ENCODE measurements at regions not wholly inside any gene's neighbourhood (a gene's known extent, or its start where the extent isn't known, plus 50 kb on each side); places are given as distances from the start of the nearest gene placed in this dataset.

DNA sequence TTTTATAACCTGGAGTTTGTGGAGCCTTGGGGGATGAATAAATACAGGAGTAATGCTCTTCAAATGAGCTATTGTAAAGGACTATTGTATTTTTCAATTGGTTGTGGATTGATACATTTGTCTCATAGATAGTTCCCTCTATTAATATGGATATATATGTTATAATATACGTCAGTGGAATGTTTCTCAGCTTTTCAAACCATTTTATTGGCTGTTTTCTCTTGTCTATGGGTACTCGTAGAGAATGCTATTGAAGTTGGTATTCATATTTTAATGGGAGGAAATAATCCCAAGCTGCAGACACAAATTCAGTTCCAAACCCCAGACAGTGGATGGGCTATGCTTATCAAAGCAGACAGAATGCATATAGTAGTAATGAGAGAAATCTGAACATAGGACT, 181.8 kb upstream of the DAB2 start:
- Histone ChIP-seq H3K36me3 (ENCODE audit: control insufficient read depth in 2 of 2, extremely low read depth in 1 of 2, insufficient read depth in 2 of 2, low read length in 2 of 2) (no peaks in the 10 kb centered on the region), H3K9ac (ENCODE audit: control insufficient read depth, extremely low read depth, insufficient read depth, low read length) (no peak overlapping the region), H3K9me3 (ENCODE audit: control insufficient read depth, low read depth, low read length) (no peaks in the 10 kb centered on the region), H3K4me1 (ENCODE audit: control insufficient read depth, extremely low read depth, insufficient read depth, low read length) (no peaks in the 10 kb centered on the region), H2AFZ (ENCODE audit: control insufficient read depth, low read length) (no peak overlapping the region), H3K27ac (ENCODE audit: control insufficient read depth, insufficient read depth, low read length) (no peak overlapping the region), H3K9me1 (ENCODE audit: control insufficient read depth, extremely low read depth, insufficient read depth, low read length) (no peaks in the 10 kb centered on the region), H4K20me1 (ENCODE audit: control insufficient read depth, extremely low read depth, insufficient read depth, low read length) (no peaks in the 10 kb centered on the region), H3K4me3 (ENCODE audit: control insufficient read depth in 2 of 3, extremely low read depth in 1 of 3, insufficient read depth in 2 of 3, low read depth in 1 of 3, low read length in 3 of 3) (no peak overlapping the region), H3K79me2 (ENCODE audit: control insufficient read depth, insufficient read depth, low read length) (no peaks in the 10 kb centered on the region), H3K27me3 (ENCODE audit: control insufficient read depth, extremely low read depth, insufficient read depth, low read length) (no peaks in the 10 kb centered on the region), H3K4me2 (ENCODE audit: control insufficient read depth, extremely low read depth, insufficient read depth, low read depth, low read length) (no peak overlapping the region)
- dilution Hi-C loops (cut with MboI; ENCODE audit: extremely low pct_ligation_motif_present, low sequenced_read_pairs) = no loop called here
- TF ChIP-seq, protein P1, sequence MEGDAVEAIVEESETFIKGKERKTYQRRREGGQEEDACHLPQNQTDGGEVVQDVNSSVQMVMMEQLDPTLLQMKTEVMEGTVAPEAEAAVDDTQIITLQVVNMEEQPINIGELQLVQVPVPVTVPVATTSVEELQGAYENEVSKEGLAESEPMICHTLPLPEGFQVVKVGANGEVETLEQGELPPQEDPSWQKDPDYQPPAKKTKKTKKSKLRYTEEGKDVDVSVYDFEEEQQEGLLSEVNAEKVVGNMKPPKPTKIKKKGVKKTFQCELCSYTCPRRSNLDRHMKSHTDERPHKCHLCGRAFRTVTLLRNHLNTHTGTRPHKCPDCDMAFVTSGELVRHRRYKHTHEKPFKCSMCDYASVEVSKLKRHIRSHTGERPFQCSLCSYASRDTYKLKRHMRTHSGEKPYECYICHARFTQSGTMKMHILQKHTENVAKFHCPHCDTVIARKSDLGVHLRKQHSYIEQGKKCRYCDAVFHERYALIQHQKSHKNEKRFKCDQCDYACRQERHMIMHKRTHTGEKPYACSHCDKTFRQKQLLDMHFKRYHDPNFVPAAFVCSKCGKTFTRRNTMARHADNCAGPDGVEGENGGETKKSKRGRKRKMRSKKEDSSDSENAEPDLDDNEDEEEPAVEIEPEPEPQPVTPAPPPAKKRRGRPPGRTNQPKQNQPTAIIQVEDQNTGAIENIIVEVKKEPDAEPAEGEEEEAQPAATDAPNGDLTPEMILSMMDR (optimal IDR thresholded peaks at IDR 0.05 in 1 of 3, IDR thresholded peaks at IDR 0.05 in 1 of 3, conservative IDR thresholded peaks at IDR 0.05 in 1 of 3; ENCODE audit: extremely low read depth in 1 of 3, insufficient read depth in 2 of 3, low read length in 3 of 3) = no peak
- TF ChIP-seq EZH2 (IDR thresholded peaks at IDR 0.05; ENCODE audit: low read length) = no peak
- DNase-seq (ENCODE audit: low read depth, low spot score) = no peak
- FAIRE-seq = no peak

DNA sequence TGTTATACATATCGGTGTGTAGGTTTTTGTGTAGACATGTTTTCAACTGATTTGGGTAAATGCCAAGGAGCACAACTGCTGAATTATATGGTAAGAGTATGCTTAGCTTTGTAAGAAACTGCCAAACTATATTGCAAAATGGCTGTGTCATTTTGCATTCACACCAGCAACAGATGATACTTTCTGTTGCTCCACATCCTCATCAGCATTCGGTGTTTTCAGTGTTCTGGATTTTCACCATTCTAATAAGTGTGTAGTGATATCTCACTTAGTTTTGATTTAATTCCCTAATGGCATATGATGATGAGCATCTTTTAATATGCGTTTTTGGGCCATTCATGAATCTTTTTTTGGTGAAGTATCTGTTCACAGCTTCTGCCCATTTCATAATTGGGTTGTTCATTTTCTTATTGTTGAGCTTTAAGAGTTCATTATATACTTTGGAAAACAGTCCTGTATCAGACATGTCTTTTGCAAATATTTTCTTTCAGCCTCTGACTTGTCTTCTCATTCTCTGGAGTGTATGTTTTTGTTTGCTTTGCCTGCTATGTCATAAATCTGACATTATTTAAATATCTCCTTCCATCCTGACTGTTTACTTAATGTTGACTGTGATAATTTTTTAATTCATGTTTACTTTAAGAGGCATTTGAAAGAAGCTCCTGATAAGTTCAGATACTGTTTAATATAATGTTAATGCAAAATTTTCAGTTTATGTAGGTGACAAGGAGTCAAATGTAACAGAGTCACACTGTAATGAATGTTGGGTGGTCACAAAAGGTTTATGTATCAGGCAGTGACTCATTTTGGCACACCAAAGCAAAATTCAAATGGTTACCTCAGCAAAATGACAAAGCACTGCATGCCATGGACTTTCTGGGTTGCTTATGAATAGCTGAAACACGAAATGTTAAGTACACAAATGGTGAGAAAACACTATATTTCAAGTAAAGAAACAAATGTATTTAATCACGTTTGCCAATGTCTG, 181.1 kb upstream of the DAB2 start:
- Histone ChIP-seq H3K4me2 (ENCODE audit: control insufficient read depth, extremely low read depth, insufficient read depth, low read depth, low read length) (no peak overlapping the region), H4K20me1 (ENCODE audit: control insufficient read depth, extremely low read depth, insufficient read depth, low read length) (no peaks in the 10 kb centered on the region)
- no peak for DNase-seq (ENCODE audit: low read depth, low spot score)

More for the DNA sequence above, 181.1 kb upstream of the DAB2 start:
- H3K9me1 ChIP-seq (ENCODE audit: control insufficient read depth, extremely low read depth, insufficient read depth, low read length) = no peaks in the 10 kb centered on the region
- no peaks in the 10 kb centered on the region for H3K4me1 ChIP-seq (ENCODE audit: control insufficient read depth, extremely low read depth, insufficient read depth, low read length)
- H3K9ac ChIP-seq (ENCODE audit: control insufficient read depth, extremely low read depth, insufficient read depth, low read length) = no peak overlapping the region
- H3K9me3 ChIP-seq (ENCODE audit: control insufficient read depth, low read depth, low read length) = no peaks in the 10 kb centered on the region
- TF ChIP-seq, protein P1 (optimal IDR thresholded peaks at IDR 0.05 in 1 of 3, IDR thresholded peaks at IDR 0.05 in 1 of 3, conservative IDR thresholded peaks at IDR 0.05 in 1 of 3; ENCODE audit: extremely low read depth in 1 of 3, insufficient read depth in 2 of 3, low read length in 3 of 3) = no peak
- no peak for TF ChIP-seq EZH2 (IDR thresholded peaks at IDR 0.05; ENCODE audit: low read length)
- no peak overlapping the region for H3K27ac ChIP-seq (ENCODE audit: control insufficient read depth, insufficient read depth, low read length)
- FAIRE-seq = no peak
- no peak overlapping the region for H3K4me3 ChIP-seq (ENCODE audit: control insufficient read depth in 2 of 3, extremely low read depth in 1 of 3, insufficient read depth in 2 of 3, low read depth in 1 of 3, low read length in 3 of 3)
- H2AFZ ChIP-seq (ENCODE audit: control insufficient read depth, low read length) = no peak overlapping the region
- H3K36me3 ChIP-seq (ENCODE audit: control insufficient read depth in 2 of 2, extremely low read depth in 1 of 2, insufficient read depth in 2 of 2, low read length in 2 of 2) = no peaks in the 10 kb centered on the region
- no peaks in the 10 kb centered on the region for H3K27me3 ChIP-seq (ENCODE audit: control insufficient read depth, extremely low read depth, insufficient read depth, low read length)
- dilution Hi-C loops (cut with MboI; ENCODE audit: extremely low pct_ligation_motif_present, low sequenced_read_pairs) = no loop called here
- H3K79me2 ChIP-seq (ENCODE audit: control insufficient read depth, insufficient read depth, low read length) = no peaks in the 10 kb centered on the region
